ENCODE measurements at regions not wholly inside any gene's neighbourhood (a gene's known extent, or its start where the extent isn't known, plus 50 kb on each side); places are given as distances from the start of the nearest gene placed in this dataset.
A peak's percentile ranks its signal among the peaks of the same experiment; 100 is the strongest.

DNA sequence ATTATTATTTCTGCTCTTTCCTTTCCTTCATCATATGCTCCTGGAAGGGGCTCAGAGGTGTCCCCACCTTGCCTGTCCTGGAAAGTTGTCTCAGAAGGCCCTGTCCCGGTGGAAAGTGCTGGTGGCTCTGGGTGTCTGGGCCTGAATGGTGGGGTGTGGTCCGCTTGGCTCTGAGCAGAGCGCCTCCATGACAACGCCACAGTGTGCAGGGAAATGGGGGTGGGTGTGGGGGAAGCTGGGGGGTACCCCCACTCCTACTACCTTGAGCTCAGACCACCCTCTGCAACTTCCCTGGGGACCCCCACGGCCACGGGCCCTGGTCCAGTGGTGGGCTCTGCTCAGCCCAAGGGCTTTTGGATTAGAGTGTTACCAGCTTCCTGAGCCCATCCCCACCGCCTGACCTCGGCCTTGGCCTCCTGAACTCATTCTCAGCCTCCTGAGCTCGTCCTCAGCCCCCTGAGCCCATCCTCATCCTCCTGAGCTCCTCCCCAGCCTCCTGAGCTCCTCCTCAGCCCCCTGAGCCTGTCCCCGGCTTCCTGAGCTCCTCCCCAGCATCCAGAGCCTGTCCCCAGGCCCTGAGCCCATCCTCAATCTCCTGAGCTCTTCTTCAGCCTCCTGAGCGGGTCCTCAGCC, 106.4 kb upstream of the FAM20C start:
- DNase-seq = no peak

DNA sequence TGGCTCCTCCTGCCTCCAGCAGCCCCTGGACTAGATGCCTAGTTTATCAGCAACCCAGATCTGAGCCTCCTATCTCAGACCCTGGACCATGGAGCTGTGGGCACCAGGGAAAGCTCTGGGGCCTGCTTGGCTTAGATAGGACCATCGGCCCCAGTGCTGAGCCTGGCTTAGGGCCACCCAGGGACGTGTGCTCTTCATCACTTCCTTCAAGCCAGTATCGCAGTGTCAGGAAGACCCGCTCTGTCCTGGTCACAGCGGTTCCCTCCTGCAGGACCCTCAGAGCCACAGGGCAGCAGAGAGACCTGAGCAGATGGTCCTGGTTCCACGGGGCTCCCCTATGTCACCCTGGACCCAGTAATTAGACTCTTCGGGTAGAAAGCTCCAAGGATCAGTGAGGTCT, 105.7 kb upstream of the FAM20C start:
- no peak for DNase-seq

DNA sequence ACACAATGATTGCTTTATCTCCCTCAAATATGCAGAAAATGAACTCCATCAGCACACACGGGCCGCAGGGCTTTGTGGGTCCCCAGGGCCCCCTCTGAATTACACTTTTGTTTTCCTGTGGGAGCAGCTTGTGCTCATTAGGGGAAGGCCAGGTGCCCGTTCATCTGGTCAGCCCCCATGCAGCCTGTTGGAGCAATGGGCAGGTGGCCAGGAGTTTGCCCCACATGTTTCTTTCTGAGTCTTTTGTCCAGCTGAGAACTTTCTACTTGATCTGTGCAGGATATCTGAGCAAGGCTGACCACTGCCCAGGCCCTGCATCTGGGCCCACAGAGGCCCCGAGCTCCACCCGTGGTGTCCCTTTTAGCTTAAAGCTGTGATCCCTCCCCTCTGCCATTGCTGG, 105.3 kb upstream of the FAM20C start:
- DNase-seq = no peak

DNA sequence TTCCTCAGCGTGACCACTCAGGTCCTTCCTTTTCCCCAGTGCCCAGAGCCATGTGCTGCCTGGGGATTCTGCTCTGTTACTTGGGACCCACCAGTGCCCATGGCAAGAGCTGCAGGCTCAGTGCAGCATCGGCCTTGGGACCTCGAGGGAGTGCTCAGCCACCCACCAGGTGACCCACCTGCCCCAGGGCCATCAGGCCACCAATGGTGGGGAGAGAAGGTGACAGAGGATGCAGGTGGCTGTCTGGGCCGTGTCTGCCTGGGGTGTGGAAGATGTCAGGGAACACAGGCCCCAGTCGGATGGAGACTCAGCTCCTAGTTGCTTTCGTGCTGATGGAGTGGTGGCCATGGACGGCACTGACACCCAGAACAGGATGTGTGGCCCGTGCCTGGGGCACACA, 104.7 kb upstream of the FAM20C start:
- no peak for DNase-seq

GRCh38 chr7:88095-88926, 104.1 kb upstream of the FAM20C start:
- DNase-seq = no peak

DNA sequence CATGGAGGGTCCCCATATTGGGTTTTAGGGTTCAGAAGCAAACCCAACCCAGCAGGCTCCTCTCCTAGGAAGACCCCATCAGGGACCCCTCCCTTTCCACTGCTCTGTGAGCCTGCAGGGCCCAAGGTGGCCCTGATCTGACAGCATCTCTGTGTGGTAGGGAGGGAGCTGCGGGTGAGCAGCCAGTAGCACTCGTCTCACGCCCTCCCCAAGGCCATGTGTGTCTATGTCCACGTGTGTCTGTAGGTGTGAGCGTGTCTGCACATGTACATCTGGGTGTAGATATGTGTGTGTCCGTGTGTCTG, 103.5 kb upstream of the FAM20C start:
- no peak for DNase-seq

GRCh38 chr7:89232-90019, 102.9 kb upstream of the FAM20C start:
- DNase-seq = peak; percentile 65

DNA sequence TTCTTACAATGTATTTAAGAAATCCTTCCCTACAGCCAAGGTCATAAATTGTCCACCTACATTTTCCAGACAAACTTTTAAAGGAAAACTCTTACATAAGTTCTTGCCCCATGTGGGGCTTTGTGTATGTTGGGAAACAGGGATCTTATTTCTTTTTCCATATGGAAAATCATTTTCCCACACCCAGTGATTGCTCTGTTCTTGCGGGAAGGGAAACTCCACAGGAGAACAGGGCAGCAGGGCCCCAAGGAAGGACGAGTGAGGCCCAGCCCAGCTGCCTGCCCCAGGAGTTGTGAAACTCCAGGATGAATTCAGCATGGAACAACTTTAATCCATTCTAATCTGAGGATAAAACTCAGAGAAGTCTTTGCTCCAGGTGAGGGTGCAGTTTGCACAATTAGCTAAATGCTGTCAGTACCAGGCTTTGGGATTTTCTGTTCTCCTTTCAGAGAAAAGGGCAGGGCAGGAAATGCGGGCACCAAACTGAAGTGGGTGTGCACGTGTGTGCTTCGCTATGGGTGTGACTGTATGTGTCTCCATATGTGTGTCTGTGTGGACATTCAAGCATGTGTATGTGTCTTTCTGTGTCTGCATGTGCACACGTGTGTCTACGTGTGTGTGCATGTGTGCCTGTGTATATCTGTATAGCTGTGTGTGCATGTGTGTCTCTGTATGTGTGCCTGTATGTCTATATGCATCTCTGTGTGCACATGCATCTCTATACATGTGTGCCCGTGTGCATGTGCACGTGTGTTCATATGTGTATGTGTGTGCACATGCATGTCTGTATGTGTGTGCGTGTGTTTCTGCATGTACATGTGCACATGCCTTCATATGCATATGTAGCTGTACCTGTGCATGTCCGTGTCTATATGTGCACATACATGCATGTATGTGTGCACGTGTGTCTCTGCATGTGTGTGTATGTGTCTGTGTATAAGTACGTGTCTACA, 102.0 kb upstream of the FAM20C start:
- no peak for DNase-seq

- DNase-seq = no peak
Observed at GRCh38 chr7:91396-92175, 100.8 kb upstream of the FAM20C start.

DNA sequence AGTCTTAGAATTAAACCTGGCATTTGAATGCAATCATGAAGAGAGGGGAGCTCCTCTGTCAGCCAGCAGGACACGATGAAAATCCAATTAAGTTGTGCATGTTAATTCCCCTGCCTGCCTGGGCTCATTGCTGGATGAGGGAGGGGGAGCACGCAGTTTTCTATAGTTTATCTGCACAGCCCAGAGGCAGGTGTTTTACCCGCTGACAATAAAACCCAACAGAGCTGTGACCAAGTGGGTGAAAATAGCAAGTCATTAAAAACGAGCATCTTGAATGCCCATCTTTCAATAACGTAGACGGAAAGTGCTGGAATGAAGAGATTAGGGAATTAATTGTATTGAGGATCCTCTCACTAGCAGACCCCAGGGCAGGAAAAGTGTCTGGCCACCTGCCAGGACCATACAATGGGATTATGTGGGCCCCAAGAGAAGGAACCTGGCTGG, 100.1 kb upstream of the FAM20C start:
- no peak for DNase-seq

DNA sequence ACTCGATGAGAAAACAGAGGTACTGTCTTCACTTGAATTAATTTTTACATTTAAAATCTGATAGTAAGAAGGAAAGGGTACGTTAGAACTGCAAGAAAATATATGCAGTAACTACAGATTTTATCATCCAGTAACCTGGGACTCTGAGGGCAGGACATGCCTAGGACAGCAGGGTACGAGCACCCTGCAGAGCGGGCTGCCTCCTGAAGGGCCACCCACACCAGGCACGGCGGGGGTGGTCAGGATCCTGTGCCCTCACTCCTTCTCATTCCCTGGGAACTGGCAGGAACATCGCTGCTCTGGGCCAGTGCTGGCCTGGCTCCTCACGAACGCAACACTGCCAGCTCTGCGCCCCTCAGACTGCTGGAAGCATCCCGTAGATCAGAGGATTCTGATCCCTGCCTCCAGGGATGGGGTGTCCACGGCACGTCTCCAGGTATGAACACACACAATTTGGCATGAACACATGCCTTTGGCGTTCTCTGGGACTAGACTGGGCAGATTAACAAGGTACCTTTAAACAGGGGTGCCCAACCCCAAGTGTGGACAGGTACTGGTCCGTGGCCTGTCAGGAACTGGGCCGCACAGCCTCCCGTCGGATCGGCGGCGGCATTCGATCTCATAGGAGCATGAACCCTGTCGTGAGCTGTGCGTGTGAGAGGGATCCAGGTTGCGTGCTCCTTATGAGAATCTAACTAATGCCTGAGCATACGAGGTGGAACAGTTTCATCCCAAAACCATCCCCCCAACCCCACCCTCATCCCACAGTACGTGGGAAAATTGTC, 99.3 kb upstream of the FAM20C start:
- DNase-seq = no peak

DNA sequence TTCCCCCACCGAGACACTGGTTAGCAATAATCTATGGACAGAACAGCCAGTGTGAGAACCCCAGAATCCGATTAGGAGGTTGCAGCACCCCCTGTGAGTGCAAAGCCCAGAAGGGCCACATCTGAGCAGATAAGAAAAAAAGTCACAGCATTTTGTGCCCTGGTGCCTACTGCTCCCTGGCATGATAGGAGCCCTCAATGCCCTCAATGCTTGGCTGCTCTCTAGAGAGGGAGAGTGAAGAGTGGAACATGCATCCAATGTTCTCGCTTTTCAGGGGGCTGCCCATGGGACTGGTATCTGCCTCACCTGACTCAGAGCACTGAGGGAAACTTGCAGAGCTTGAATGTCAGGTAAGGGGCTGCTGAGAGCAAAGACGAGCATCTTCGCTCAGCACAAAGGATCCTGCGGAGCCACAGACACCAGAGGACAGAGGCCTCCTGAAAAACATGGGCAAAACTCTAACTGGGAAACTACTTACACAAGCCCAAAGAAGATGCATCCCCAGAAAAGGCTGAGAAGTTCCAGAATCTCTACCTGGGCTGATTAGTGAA, 98.0 kb upstream of the FAM20C start:
- DNase-seq = no peak

DNA sequence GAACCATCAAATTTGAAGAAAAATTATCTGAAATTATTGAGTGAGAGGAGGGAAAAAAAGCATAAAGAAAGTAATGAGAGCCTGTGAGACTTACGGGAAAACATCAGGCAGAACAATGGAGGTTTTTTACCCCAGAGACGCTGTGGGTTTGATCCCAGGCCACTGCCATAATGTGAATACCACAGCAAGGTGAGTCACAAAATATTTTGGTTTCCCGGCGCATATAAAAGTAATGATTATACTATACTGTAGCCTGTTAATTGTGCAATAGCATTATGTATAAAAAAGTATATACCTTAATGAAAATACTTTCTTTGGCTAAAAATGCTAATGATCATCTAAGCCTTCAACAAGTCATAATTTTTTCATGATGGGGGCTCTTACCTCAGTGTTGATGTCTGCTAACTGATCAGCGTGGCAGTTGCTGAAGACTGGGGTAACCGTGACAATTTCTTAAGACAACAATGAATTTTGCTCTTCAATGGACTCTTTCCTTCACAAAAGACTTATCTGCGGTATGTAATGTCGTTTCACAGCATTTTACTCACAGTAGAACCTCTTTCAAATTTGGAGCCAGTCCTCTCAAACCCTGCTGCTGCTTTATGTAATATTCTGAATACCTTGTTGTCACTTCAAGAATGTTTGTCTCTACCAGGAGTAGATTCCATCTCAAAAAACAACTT, 97.0 kb upstream of the FAM20C start:
- no peak for DNase-seq

GRCh38 chr7:95863-96260, 96.5 kb upstream of the FAM20C start:
- DNase-seq = no peak

- DNase-seq = no peak
Observed at GRCh38 chr7:96861-97260, 95.5 kb upstream of the FAM20C start.

- DNase-seq = no peak
Observed at GRCh38 chr7:97310-97841, 95.0 kb upstream of the FAM20C start.

- no peak for DNase-seq
Observed at GRCh38 chr7:101146-102046, 91.0 kb upstream of the FAM20C start.

DNA sequence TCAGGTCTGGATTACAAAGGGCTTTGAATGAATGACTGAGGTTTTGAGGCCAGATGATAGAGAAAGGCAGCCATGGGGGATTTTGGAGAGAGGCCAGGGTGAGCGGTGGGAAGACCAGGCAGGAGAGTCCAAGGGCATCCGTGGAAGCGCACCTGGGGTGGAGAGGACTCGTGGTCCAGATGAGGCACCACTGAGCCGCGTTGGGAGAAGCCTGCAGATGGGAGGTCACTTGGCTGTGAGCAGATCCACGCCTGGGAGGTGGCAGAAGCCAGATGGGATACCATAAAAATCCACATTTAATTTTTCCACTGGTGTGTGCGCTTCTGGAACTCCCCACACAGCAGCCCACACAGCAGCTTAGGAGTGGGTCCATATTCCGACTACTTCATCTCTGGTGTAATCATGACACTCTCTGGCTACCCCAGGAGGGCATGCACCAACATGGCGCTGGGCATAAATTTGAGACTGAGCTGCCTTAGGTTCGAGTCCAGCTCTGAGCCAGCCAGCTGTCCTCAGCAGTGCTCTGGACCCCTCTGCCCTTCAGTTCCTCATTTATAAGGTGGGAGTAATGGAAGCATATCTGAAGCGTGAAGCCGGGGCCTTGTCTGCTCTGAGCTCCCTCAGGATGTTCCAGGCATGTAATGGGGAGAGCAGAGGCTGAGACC, 90.2 kb upstream of the FAM20C start:
- DNase-seq = no peak

Data from CD4-positive, alpha-beta T cell treated with Interleukin-15 for 1 hour (primary cell).